IPS-18c (cell line): ENCODE measurements at regions not wholly inside any gene's neighbourhood (a gene's known extent, or its start where the extent isn't known, plus 50 kb on each side); places are given as distances from the start of the nearest gene placed in this dataset.

Experiments used
- H3K4me3 ChIP-seq: 2 replicates; pipeline ENCODE4 v1.7.0; 2013; ENCODE audit warnings: low read depth, mild to moderate bottlenecking, low read length, moderate library complexity; ENCODE audit not compliant: insufficient read depth
- H3K9me3 ChIP-seq: one replicate; pipeline ENCODE4 v1.6.1; 2013; ENCODE audit warnings: mild to moderate bottlenecking, low read length, moderate library complexity; ENCODE audit not compliant: control insufficient read depth, insufficient read depth

- Histone ChIP-seq H3K4me3 (no peak overlapping the region), H3K9me3 (no peaks in the 10 kb centered on the region)
Observed at GRCh38 chr9:2337131-2337530, 284.5 kb upstream of the VLDLR start.

GRCh38 chr9:2337627-2338026, 284.0 kb upstream of the VLDLR start:
- Histone ChIP-seq H3K9me3 (no peaks in the 10 kb centered on the region), H3K4me3 (no peak overlapping the region)

- Histone ChIP-seq H3K9me3 (no peaks in the 10 kb centered on the region), H3K4me3 (no peak overlapping the region)
Observed at GRCh38 chr9:2338777-2339365, 282.7 kb upstream of the VLDLR start.

- H3K4me3 ChIP-seq: no peak overlapping the region
- no peaks in the 10 kb centered on the region for H3K9me3 ChIP-seq
Observed at GRCh38 chr9:2339416-2339815, 282.2 kb upstream of the VLDLR start.

DNA sequence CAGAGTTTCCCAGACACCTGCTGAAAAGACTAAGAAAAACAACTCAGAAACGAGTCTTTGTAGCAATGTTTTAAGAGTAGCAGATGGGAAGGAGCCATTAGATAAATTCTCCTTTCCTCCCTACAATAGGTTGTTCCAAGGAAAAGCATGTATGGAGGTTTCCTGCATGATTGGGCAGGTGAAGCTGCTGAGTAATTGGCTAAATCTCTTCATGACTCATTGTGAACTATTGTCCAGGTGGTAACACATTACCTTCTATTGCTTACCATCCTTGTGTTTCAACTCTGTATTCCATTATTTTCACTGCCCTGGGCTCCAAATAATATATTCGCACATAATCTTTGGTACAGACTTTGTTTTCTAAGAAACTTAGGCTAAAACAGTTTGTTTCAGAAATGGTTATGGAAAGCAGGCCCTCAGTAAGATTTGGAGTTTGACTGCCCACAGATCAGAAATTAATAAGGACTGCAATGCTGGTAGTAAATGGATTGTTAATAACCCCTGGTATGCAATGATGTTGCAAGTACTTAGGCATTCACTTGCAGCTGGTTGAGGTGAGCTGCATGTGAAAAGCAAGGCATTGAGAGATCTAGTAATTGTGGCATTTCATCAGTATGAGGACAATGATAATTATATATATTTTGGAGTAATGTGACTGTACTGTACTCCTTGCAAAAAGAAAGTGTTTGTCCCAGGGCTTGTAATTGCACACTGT, 281.4 kb upstream of the VLDLR start:
- H3K4me3 ChIP-seq: no peak overlapping the region; the same call in 1 of the 2 replicates
- no peaks in the 10 kb centered on the region for H3K9me3 ChIP-seq

DNA sequence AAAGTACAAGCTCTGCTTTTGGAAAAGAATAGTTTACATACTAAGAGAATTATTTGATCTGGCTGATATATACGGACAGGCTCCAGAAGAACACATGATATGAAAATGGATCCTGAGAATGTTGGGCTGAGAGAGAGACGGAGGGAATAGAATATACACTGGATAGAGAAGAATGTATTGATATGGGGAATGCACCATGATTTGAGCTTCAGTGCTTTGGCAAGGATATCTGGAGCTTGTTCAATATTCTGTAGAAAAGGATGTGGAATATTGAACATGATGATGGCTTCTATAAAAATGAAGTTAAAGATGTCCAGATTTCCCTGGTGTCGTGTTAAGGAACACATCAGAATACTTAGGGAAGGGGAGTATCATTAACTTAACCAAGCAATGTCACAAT, 280.5 kb upstream of the VLDLR start:
- Histone ChIP-seq H3K4me3 (no peak overlapping the region), H3K9me3 (no peaks in the 10 kb centered on the region)

DNA sequence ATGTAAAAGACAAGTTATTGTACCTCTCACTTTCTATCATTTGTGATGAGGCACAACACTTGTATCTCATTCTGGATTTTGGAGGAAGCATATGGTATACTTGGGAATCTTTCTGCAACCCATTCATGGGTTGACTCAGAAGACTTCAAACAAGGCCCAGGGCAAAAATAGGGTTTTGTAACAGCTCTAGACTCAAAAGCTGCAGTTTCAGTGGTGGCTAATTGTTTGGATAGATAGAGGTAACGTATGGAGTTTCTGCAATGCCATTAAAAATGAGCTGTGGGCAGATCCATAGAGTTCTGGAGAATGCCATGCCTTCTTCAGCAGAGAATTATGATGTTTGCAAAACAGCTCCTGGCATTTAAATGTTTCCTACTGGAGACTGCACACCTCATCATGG, 279.6 kb upstream of the VLDLR start:
- no peak overlapping the region for H3K4me3 ChIP-seq
- H3K9me3 ChIP-seq: no peaks in the 10 kb centered on the region

DNA sequence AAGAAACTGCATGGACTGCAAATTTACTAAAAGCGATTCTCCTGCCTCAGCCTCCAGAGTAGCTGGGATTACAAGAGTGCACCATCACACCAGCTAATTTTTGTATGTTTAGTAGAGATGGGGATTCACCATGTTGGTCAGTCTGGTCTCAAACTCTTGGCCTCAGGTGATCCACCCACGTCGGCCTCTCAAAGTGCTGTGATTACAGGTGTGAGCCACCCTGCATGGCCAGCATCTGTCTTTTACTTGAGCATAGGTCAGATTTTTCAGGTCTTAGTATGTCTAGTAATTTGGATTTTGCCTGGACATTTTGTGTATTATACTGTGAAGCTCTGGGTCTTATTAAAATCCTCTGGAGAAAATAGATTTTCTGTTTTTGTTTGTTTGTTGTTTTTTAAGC, 277.8 kb upstream of the VLDLR start:
- no peaks in the 10 kb centered on the region for H3K9me3 ChIP-seq

DNA sequence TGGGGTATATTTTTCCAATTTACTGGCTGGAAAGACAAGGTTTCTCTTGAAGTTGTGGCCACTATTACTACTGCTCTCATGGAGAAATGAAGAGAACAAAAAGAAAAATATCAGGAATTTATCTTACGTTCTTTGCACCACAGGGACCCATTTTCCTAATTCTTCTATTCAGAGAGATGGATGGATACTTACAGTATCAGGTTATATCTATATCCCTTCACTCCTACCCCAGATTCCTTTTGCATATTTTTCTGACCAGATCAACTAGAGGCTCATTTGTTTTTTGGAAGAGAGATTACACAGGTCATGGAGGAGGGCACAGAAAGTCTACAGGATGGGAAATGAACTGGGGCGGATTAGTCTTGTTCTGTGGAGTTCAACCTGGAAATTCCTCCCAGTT, 277.2 kb upstream of the VLDLR start:
- H3K4me3 ChIP-seq: no peak overlapping the region

More for the DNA sequence above, 277.8 kb upstream of the VLDLR start:
- H3K4me3 ChIP-seq: no peak overlapping the region

DNA sequence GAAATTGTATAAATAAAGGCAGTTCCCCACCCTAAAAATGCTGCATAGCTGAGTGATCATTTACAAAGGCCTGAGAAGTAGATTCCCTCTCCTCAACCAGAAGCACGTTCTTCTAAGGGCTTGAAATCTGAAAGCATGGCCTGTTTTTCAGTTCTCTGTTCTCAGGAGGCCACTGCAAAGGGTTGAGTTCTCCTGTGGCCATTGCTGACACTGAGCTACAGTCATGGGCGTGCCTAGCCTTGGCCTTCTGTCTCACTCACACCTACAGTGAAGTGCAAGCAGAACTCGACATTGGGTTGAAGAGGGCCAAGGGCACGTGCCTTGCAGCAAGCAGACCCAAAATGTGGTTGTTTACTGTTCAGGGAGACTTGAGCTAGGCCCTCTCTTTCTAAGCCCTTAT, 276.6 kb upstream of the VLDLR start:
- Histone ChIP-seq H3K9me3 (no peaks in the 10 kb centered on the region), H3K4me3 (no peak overlapping the region)

More for the DNA sequence above, 277.2 kb upstream of the VLDLR start:
- H3K9me3 ChIP-seq: no peaks in the 10 kb centered on the region

GRCh38 chr9:2346277-2346913, 275.2 kb upstream of the VLDLR start:
- Histone ChIP-seq H3K4me3 (no peak overlapping the region), H3K9me3 (no peaks in the 10 kb centered on the region)

GRCh38 chr9:2351324-2351723, 270.3 kb upstream of the VLDLR start:
- Histone ChIP-seq H3K4me3 (no peak overlapping the region), H3K9me3 (no peaks in the 10 kb centered on the region)

- Histone ChIP-seq H3K9me3 (no peaks in the 10 kb centered on the region), H3K4me3 (no peak overlapping the region)
Observed at GRCh38 chr9:2354216-2354615, 267.4 kb upstream of the VLDLR start.

GRCh38 chr9:2354856-2355696, 266.5 kb upstream of the VLDLR start:
- Histone ChIP-seq H3K9me3 (no peaks in the 10 kb centered on the region), H3K4me3 (no peak overlapping the region)

DNA sequence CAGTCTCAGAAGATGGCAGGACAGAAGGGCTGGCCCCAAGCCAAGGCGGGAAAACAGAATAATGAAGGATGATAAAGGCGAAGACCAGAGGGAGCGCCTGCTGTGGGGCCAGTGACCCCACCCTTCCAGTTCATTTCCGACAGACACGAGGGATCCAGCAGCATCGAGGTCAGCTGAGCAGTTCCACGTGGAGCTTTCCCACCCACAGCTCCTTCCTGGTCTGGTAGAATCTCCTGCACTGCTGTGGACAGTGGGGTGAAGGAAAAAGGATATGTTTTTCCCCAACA, 265.9 kb upstream of the VLDLR start:
- H3K4me3 ChIP-seq: no peak overlapping the region
- H3K9me3 ChIP-seq: no peaks in the 10 kb centered on the region

GRCh38 chr9:2356041-2356790, 265.4 kb upstream of the VLDLR start:
- H3K4me3 ChIP-seq: no peak overlapping the region
- H3K9me3 ChIP-seq: no peaks in the 10 kb centered on the region

- Histone ChIP-seq H3K9me3 (no peaks in the 10 kb centered on the region), H3K4me3 (no peak overlapping the region)
Observed at GRCh38 chr9:2359891-2360471, 261.6 kb upstream of the VLDLR start.
